Esophagus muscularis mucosa (tissue), 4 donors: ENCODE measurements at regions not wholly inside any gene's neighbourhood (a gene's known extent, or its start where the extent isn't known, plus 50 kb on each side); places are given as distances from the start of the nearest gene placed in this dataset.
A peak's percentile ranks its signal among the peaks of the same experiment; 100 is the strongest.

Source experiments
- DNase-seq: peaks from one replicate; pipeline ENCODE4 v3.0.0-alpha.2; 2017; ENCODE audit errors: extremely low spot score
- H3K27ac ChIP-seq, 4 donors: fragments of 200-600 bp; sonication (generic); replicated peaks in 1 of 4; 1 replicate in 3 of 4; 2 replicates in 1 of 4; pipeline ENCODE4 v1.5.1; 2016 to 2019; ENCODE audit warnings: mild to moderate bottlenecking in 1 of 4
- H3K27me3 ChIP-seq, 4 donors: fragments of 200-600 bp; sonication (generic); one replicate each; pipeline versions ENCODE4 v1.5.1 to v1.6.0; 2016 to 2019
- H3K36me3 ChIP-seq, 4 donors: fragments of 200-600 bp; sonication (generic); one replicate each; pipeline ENCODE4 v1.5.1; 2016 to 2019
- H3K4me1 ChIP-seq, 4 donors: fragments of 200-600 bp; sonication (generic); one replicate each; pipeline ENCODE4 v1.5.1; 2016 to 2019
- H3K4me3 ChIP-seq, 4 donors: fragments of 200-600 bp; sonication (generic); 1 replicate in 2 of 4; 2 replicates in 2 of 4; pipeline ENCODE4 v1.5.1; 2016 to 2019; ENCODE audit warnings: mild to moderate bottlenecking in 4 of 4, moderate library complexity in 1 of 4
- H3K9me3 ChIP-seq, 4 donors: fragments of 200-600 bp; sonication (generic); 1 replicate in 3 of 4; 2 replicates in 1 of 4; pipeline ENCODE4 v1.5.1; 2016 to 2019
- EP300 ChIP-seq: sonication (generic); formaldehyde crosslinking; IDR thresholded peaks from one replicate; pipeline ENCODE4 v1.6.1; 2017; ENCODE audit warnings: antibody characterized with exemption
- POLR2A ChIP-seq: fragments of 450-650 bp; IDR thresholded peaks from one replicate; pipeline ENCODE4 v1.6.1; 2017; ENCODE audit warnings: antibody characterized with exemption, moderate library complexity, mild to moderate bottlenecking, low read depth
- POLR2AphosphoS5 ChIP-seq, 2 donors: sonication (generic); formaldehyde crosslinking; IDR thresholded peaks; one replicate each; pipeline ENCODE4 v1.6.1; 2017; ENCODE audit warnings: antibody characterized with exemption in 2 of 2
- WGBS: methylation state at CpG from one replicate; pipeline ENCODE4 v1.1.5; 2018; 5-methylcytosine and 5-hydroxymethylcytosine counted together
- intact Hi-C: fragments of 100-400 bp; cut with DNase I; formaldehyde crosslinking; loops from one replicate; pipeline ENCODE4 v1.15.1; 2023
- TF ChIP-seq, protein P1 (sequence below), 3 experiments: fragments of 200-600 bp in 2 of 3; fragments of 450-650 bp in 1 of 3; sonication (generic) in 2 of 3; IDR thresholded peaks; one replicate each; pipeline ENCODE4 v1.5.1; 2017 to 2019; ENCODE audit warnings: antibody characterized with exemption in 3 of 3, mild to moderate bottlenecking in 2 of 3, moderate library complexity in 1 of 3

DNA sequence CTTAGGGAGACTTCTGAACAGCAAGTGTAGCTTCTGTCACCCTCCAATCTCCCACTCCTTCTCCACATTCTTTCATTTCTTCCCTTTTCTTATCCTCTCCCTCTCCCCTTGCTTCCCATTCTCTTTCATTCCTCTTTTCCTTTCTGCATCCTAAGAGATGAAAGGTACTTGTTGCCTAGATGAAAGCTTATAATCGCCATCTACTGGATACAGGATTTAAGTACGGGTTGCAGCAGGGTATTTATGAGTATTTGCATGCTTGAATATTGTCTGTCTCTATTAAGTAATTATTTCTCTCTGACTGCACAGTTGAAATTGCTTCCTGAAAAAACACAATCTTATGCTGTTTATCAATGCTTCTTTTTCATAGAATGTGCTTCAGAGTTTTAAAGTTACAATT, 174.0 kb upstream of the TENT5D start:
- Histone ChIP-seq H3K4me3 (no peak overlapping the region), H3K4me1 (no peaks in the 10 kb centered on the region), H3K9me3 (no peaks in the 10 kb centered on the region), H3K27me3 (no peaks in the 10 kb centered on the region), H3K36me3 (no peaks in the 10 kb centered on the region), H3K27ac (no peak overlapping the region)
- intact Hi-C loops = no loop called here
- 36% methylated on average over 2 of the region's 2 CpGs for WGBS
- DNase-seq = no peak
- TF ChIP-seq, protein P1, sequence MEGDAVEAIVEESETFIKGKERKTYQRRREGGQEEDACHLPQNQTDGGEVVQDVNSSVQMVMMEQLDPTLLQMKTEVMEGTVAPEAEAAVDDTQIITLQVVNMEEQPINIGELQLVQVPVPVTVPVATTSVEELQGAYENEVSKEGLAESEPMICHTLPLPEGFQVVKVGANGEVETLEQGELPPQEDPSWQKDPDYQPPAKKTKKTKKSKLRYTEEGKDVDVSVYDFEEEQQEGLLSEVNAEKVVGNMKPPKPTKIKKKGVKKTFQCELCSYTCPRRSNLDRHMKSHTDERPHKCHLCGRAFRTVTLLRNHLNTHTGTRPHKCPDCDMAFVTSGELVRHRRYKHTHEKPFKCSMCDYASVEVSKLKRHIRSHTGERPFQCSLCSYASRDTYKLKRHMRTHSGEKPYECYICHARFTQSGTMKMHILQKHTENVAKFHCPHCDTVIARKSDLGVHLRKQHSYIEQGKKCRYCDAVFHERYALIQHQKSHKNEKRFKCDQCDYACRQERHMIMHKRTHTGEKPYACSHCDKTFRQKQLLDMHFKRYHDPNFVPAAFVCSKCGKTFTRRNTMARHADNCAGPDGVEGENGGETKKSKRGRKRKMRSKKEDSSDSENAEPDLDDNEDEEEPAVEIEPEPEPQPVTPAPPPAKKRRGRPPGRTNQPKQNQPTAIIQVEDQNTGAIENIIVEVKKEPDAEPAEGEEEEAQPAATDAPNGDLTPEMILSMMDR (IDR thresholded peaks at IDR 0.05) = no peak

DNA sequence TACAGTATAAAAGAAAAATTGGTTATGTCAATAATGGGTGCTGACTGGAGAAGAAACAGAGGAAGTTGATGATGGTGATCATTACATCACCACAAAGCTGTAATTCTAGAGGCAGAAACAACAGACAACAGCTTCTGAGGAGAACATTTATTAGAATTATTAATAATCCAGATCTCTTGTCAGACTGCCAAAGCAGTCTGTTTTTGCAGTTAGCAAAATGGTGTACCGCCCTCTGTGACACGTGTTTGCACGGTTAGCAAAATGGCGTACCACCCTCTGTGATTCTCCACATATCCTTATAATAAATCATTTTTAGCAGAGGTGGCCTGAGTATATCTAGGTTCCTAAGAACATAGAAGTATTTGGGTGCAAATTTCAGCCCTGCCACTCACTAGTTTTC, 154.0 kb upstream of the TENT5D start:
- TF ChIP-seq POLR2AphosphoS5 (IDR thresholded peaks at IDR 0.05) (no peak), EP300 (no peak)
- WGBS = 87% methylated on average over 4 of the region's 4 CpGs
- Histone ChIP-seq H3K36me3 (no peaks in the 10 kb centered on the region), H3K9me3 (no peaks in the 10 kb centered on the region), H3K27ac (no peak overlapping the region), H3K27me3 (no peaks in the 10 kb centered on the region), H3K4me1 (no peaks in the 10 kb centered on the region), H3K4me3 (no peak overlapping the region)
- no peak for DNase-seq
- intact Hi-C loops = no loop called here

DNA sequence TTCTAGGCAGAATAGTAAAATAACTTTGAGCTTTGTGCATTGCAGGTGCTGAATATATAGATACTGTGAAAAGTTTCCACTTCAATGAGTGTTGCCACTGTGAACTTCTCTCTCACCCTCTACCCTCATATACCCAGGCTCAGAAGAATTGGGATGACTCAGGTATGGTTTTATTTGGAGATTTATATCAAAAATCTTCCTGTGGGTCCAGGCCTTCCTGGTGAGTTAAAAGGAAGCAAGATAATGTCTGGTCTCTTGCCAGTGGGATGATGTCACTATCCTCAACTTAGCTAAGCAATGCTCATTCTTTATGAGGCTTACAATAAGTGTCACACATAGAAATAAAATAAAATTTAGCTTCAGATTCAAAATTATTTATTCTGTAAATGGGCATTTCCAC, 153.3 kb upstream of the TENT5D start:
- Histone ChIP-seq H3K27me3 (no peaks in the 10 kb centered on the region), H3K36me3 (no peaks in the 10 kb centered on the region), H3K4me3 (no peak overlapping the region), H3K27ac (no peak overlapping the region), H3K9me3 (no peaks in the 10 kb centered on the region), H3K4me1 (no peaks in the 10 kb centered on the region)
- DNase-seq = no peak
- intact Hi-C loops = no loop called here
- TF ChIP-seq EP300 (no peak), POLR2A (no peak), POLR2AphosphoS5 (IDR thresholded peaks at IDR 0.05) (no peak)
- TF ChIP-seq, protein P1 (IDR thresholded peaks at IDR 0.05) = no peak

DNA sequence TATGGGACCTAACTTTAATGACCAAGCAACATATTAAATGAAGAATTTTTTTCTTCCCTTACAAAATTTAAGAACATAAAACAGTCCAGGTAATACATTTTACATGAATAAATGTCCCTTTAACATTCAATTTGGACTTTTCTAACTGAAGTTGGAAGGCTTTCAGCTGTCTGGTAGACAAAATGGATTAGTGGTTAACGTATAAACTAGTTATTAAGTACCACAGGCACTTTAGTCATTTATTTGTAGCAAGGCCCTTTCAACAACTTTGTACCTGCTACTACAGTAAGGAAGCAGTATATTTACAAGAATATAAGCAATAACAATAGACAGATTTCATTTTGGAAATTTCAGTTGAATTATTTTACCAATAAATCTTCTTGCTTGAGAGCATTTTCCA, 152.5 kb upstream of the TENT5D start:
- TF ChIP-seq, protein P1 (IDR thresholded peaks at IDR 0.05) = no peak
- TF ChIP-seq EP300 = no peak
- no peak for TF ChIP-seq POLR2AphosphoS5 (IDR thresholded peaks at IDR 0.05)
- TF ChIP-seq POLR2A = no peak
- no peaks in the 10 kb centered on the region for H3K27me3 ChIP-seq
- H3K4me3 ChIP-seq = no peak overlapping the region
- 38% methylated on average over 1 of the region's 1 CpG for WGBS
- no peaks in the 10 kb centered on the region for H3K4me1 ChIP-seq
- H3K36me3 ChIP-seq = no peaks in the 10 kb centered on the region
- intact Hi-C loops = no loop called here
- no peak for DNase-seq
- H3K9me3 ChIP-seq = no peaks in the 10 kb centered on the region
- no peak overlapping the region for H3K27ac ChIP-seq

DNA sequence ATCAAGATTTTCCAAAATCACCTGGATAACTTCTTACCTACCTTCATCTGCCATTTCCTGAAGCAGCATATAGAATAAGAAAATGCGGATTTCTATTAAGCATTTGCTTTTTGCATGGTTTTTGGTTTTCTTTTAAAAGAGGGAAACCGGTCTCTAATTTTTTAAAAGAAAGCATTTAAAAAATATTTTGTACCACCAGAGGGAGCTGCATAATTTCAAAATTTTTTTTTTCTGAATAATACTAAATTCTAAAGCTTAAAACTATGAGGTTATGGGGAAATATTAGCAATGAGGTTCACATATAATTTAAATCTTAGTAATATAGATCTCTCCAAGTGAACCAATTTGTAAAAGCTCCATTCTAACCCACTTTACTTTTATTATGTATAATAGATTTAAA, 137.7 kb upstream of the TENT5D start:
- no peaks in the 10 kb centered on the region for H3K9me3 ChIP-seq
- H3K27ac ChIP-seq = no peak overlapping the region
- no peak overlapping the region for H3K4me3 ChIP-seq
- TF ChIP-seq, protein P1 (IDR thresholded peaks at IDR 0.05) = peak in 2 of 3 experiments; percentile 3 to 25
- no peak for TF ChIP-seq EP300
- no peaks in the 10 kb centered on the region for H3K36me3 ChIP-seq
- no peaks in the 10 kb centered on the region for H3K27me3 ChIP-seq
- H3K4me1 ChIP-seq = no peaks in the 10 kb centered on the region
- DNase-seq = no peak
- intact Hi-C loops = no loop called here
- 57% methylated on average over 2 of the region's 2 CpGs for WGBS
